Suprapubic skin (tissue), 4 donors: ENCODE measurements at regions not wholly inside any gene's neighbourhood (a gene's known extent, or its start where the extent isn't known, plus 50 kb on each side); places are given as distances from the start of the nearest gene placed in this dataset.

Experiments used
- POLR2A ChIP-seq, 2 donors: fragments of 450-650 bp; IDR thresholded peaks; one replicate each; pipeline ENCODE4 v1.6.1; 2017; ENCODE audit warnings: antibody characterized with exemption in 2 of 2, mild to moderate bottlenecking in 2 of 2, moderate library complexity in 2 of 2
- POLR2AphosphoS5 ChIP-seq, 3 donors: sonication (generic); formaldehyde crosslinking; IDR thresholded peaks; one replicate each; pipeline ENCODE4 v1.6.1; 2017; ENCODE audit warnings: antibody characterized with exemption in 3 of 3
- TF ChIP-seq, protein P1 (sequence below), 2 donors: fragments of 200-600 bp in 1 of 2; fragments of 450-650 bp in 1 of 2; sonication (generic) in 1 of 2; IDR thresholded peaks; one replicate each; pipeline ENCODE4 v1.5.1; 2016 to 2019; ENCODE audit warnings: antibody characterized with exemption in 2 of 2, mild to moderate bottlenecking in 1 of 2, moderate library complexity in 1 of 2

DNA sequence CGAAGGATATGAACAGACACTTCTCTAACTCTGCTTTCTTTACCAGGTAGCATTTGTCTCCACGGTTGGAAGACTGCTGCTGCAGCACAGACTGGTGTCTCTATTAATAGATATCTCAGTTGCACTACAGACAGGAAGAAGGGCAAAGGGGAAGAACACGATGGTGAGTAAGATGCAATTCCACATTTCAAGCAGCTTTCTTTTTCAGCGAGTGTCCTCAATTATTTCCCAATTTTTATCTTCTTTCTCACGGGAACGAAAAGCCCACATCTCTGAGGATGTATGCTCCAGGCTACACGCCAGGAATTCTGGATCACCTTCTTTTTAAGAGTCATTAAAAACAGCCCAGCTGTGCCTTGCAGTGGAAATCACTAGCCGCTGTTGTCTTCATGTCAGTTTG is 311.6 kb upstream of the ECI2 start:
- TF ChIP-seq, protein P1, sequence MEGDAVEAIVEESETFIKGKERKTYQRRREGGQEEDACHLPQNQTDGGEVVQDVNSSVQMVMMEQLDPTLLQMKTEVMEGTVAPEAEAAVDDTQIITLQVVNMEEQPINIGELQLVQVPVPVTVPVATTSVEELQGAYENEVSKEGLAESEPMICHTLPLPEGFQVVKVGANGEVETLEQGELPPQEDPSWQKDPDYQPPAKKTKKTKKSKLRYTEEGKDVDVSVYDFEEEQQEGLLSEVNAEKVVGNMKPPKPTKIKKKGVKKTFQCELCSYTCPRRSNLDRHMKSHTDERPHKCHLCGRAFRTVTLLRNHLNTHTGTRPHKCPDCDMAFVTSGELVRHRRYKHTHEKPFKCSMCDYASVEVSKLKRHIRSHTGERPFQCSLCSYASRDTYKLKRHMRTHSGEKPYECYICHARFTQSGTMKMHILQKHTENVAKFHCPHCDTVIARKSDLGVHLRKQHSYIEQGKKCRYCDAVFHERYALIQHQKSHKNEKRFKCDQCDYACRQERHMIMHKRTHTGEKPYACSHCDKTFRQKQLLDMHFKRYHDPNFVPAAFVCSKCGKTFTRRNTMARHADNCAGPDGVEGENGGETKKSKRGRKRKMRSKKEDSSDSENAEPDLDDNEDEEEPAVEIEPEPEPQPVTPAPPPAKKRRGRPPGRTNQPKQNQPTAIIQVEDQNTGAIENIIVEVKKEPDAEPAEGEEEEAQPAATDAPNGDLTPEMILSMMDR (IDR thresholded peaks at IDR 0.05) = no peak
- TF ChIP-seq POLR2A (IDR thresholded peaks at IDR 0.05) = no peak
- no peak for TF ChIP-seq POLR2AphosphoS5 (IDR thresholded peaks at IDR 0.05)
